Tibial artery (tissue), 4 donors: ENCODE measurements at regions not wholly inside any gene's neighbourhood (a gene's known extent, or its start where the extent isn't known, plus 50 kb on each side); places are given as distances from the start of the nearest gene placed in this dataset.

Experiments
- DNase-seq, 2 donors: peaks; one replicate each; pipeline ENCODE4 v3.0.0-alpha.2; 2019
- H3K27ac ChIP-seq, 2 donors: fragments of 200-600 bp; sonication (generic) in 1 of 2; 1 replicate in 1 of 2; 2 replicates in 1 of 2; pipeline ENCODE4 v1.5.1; 2018 to 2019; ENCODE audit warnings: mild to moderate bottlenecking in 1 of 2
- H3K27me3 ChIP-seq, 2 donors: fragments of 200-600 bp; sonication (generic) in 1 of 2; one replicate each; pipeline versions ENCODE4 v1.5.1 to v1.6.0; 2016 to 2019
- H3K36me3 ChIP-seq, 3 donors: fragments of 200-600 bp; sonication (generic) in 2 of 3; one replicate each; pipeline ENCODE4 v1.5.1; 2016 to 2019; ENCODE audit warnings: mild to moderate bottlenecking in 2 of 3
- H3K4me1 ChIP-seq, 4 donors: fragments of 200-600 bp; sonication (generic) in 2 of 4; 1 replicate in 3 of 4; 2 replicates in 1 of 4; pipeline ENCODE4 v1.5.1; 2016 to 2019
- H3K4me3 ChIP-seq, 2 donors: fragments of 200-600 bp; sonication (generic) in 1 of 2; 1 replicate in 1 of 2; 2 replicates in 1 of 2; pipeline ENCODE4 v1.5.1; 2018 to 2019; ENCODE audit warnings: mild to moderate bottlenecking in 2 of 2
- H3K9me3 ChIP-seq, 3 donors: fragments of 200-600 bp; sonication (generic) in 1 of 3; one replicate each; pipeline ENCODE4 v1.5.1; 2016 to 2019
- CTCF ChIP-seq, 2 experiments: fragments of 200-600 bp in 1 of 2; fragments of 450-650 bp in 1 of 2; IDR thresholded peaks; one replicate each; pipeline ENCODE4 v1.5.1; 2017 to 2019; ENCODE audit warnings: antibody characterized with exemption in 2 of 2, mild to moderate bottlenecking in 1 of 2, moderate library complexity in 1 of 2
- intact Hi-C: fragments of 100-400 bp; cut with DNase I; formaldehyde crosslinking; loops from one replicate; pipeline ENCODE4 v1.15.0; 2023; ENCODE audit warnings: low total_unique reads

DNA sequence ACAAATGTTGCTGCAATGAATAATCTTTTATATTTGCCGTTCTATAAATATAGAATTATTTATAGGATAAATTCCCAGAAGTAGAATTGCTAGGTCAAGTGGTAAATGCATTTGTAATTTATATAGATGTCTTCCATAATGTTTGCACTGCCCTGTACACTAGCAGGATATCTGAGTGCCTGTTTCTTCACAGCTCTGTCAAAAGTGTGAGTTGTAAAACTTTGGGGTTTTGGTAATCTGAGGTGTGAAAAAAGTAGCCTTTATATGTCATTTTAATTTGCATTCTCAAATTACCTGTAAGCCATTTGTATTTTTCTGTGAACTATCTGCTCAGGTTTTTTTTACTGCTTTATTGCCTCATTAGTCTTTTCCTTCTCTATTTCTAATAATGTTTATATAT is 271.2 kb downstream of the NEBL start:
- no peaks in the 10 kb centered on the region for H3K36me3 ChIP-seq
- H3K4me1 ChIP-seq, result peaks cover 0 to 41% (median 11%) of the 10 kb centered on the region in 4 donors
- no peak overlapping the region for H3K27ac ChIP-seq
- DNase-seq, result no peak
- no peaks in the 10 kb centered on the region for H3K9me3 ChIP-seq
- H3K4me3 ChIP-seq, result no peak overlapping the region
- intact Hi-C loops, result no loop called here
- no peaks in the 10 kb centered on the region for H3K27me3 ChIP-seq
- no peak for TF ChIP-seq CTCF (IDR thresholded peaks at IDR 0.05)

DNA sequence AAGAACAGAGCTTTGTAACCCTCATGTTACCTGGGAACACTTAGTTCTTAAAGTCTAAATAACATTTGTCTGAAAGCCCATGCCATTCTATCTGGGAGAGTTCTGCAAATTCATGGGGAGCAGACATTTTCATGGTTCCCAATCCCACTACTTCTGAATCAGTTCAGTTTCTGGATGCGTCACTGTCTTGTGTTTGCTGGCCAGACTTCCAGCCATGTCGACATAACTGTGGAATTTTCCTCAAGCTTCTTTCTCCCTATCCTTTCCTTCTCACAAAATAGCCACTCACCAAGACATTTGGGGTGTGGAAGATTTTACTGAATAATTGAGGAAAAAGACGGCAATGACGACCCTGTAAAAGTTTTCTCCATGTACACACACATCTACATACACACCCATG is 272.5 kb downstream of the NEBL start:
- peak overlapping the region; percentile 69 to 72 for H3K27ac ChIP-seq
- DNase-seq, result peak; percentile 57 to 80
- intact Hi-C loops, result no loop called here
- H3K4me1 ChIP-seq, result peaks cover 0 to 41% (median 11%) of the 10 kb centered on the region in 4 donors
- H3K4me3 ChIP-seq, result no peak overlapping the region
- TF ChIP-seq CTCF (IDR thresholded peaks at IDR 0.05), result no peak
- no peaks in the 10 kb centered on the region for H3K27me3 ChIP-seq
- no peaks in the 10 kb centered on the region for H3K36me3 ChIP-seq
- no peaks in the 10 kb centered on the region for H3K9me3 ChIP-seq

DNA sequence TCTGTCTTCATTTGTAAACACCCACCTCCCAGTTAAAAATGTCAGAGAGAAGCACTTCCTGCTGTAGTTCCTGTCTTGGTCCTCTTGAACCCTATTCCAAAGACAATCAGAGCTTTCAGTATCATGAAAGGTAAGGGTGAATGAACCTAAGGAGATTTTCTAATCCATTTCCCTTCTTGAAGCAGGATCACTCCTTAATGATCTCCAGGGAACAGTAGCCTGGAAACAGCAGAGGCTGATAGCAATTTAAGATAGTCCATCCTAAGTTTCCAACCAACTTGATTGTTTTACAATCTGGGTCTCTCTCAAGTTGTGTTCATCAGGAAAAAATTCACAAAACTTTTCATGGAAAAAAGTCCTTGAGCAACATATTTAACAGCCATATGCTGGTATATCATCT is 273.6 kb downstream of the NEBL start:
- TF ChIP-seq CTCF (IDR thresholded peaks at IDR 0.05), result no peak
- no peak for DNase-seq
- peaks cover 0 to 41% (median 11%) of the 10 kb centered on the region in 4 donors for H3K4me1 ChIP-seq
- intact Hi-C loops, result no loop called here
- H3K9me3 ChIP-seq, result no peaks in the 10 kb centered on the region
- H3K27ac ChIP-seq, result peak overlapping the region; percentile 69 to 72
- no peaks in the 10 kb centered on the region for H3K27me3 ChIP-seq
- no peak overlapping the region for H3K4me3 ChIP-seq
- H3K36me3 ChIP-seq, result no peaks in the 10 kb centered on the region

GRCh38 chr10:20622531-20623211 is 274.4 kb downstream of the NEBL start:
- H3K4me1 ChIP-seq, result peaks cover 0 to 41% (median 11%) of the 10 kb centered on the region in 4 donors
- no peak overlapping the region for H3K4me3 ChIP-seq
- intact Hi-C loops, result no loop called here
- no peak for DNase-seq
- TF ChIP-seq CTCF (IDR thresholded peaks at IDR 0.05), result no peak
- H3K27me3 ChIP-seq, result no peaks in the 10 kb centered on the region
- no peaks in the 10 kb centered on the region for H3K9me3 ChIP-seq
- peak overlapping the region; percentile 69 to 72 for H3K27ac ChIP-seq
- no peaks in the 10 kb centered on the region for H3K36me3 ChIP-seq

GRCh38 chr10:20620981-20621380 is 276.1 kb downstream of the NEBL start:
- no peak for TF ChIP-seq CTCF (IDR thresholded peaks at IDR 0.05)
- H3K9me3 ChIP-seq, result no peaks in the 10 kb centered on the region
- peaks cover 0 to 41% (median 11%) of the 10 kb centered on the region in 4 donors for H3K4me1 ChIP-seq
- no peak for DNase-seq
- peak overlapping the region in 1 of 2 donors; percentile 72 for H3K27ac ChIP-seq
- no peaks in the 10 kb centered on the region for H3K36me3 ChIP-seq
- H3K27me3 ChIP-seq, result no peaks in the 10 kb centered on the region
- intact Hi-C loops, result no loop called here
- H3K4me3 ChIP-seq, result no peak overlapping the region
